K562 (cell line): ENCODE measurements at regions not wholly inside any gene's neighbourhood (a gene's known extent, or its start where the extent isn't known, plus 50 kb on each side); places are given as distances from the start of the nearest gene placed in this dataset.

Experiments
- ATAC-seq: fragments of 200-7000 bp; cut with Tn5 transposase; 3 replicates; pipeline ENCODE4 v1.9.1; 2020; ENCODE audit warnings: moderate library complexity
- BruUV-seq: library from RNA; stranded (reverse); fragments of 400-500 nt; replicated peaks from 2 replicates; lab custom pipeline; 2021; lab: Mats Ljungman, UMichigan
- CTCF ChIA-PET: fragments of 300-600 bp; formaldehyde crosslinking; extraction: SDS; loops from one replicate; lab custom pipeline; 2021; ENCODE audit warnings: low intra/inter-chr PET ratio; lab: Yijun Ruan, JAX
- POLR2A ChIA-PET: fragments of 300-600, 350-650 bp; sonication (Branson Sonifier 250); formaldehyde crosslinking; extraction: SDS; loops from one replicate; lab custom pipeline; 2021; ENCODE audit warnings: antibody characterized with exemption, inconsistent platforms; lab: Yijun Ruan, JAX
- DNase-seq, 4 experiments: peaks; one replicate each; pipeline versions ENCODE4 v3.0.0 to v3.0.0-alpha.2; 2011 to 2018; ENCODE audit warnings: low spot score in 3 of 4, mixed read lengths in 3 of 4; ENCODE audit errors: extremely low read depth in 1 of 4
- FAIRE-seq: peaks from 2 replicates; lab custom pipeline; 2011; peaks lifted over from hg19 to GRCh38; lab: Jason Lieb, UNC
- H2AFZ ChIP-seq: 2 replicates; pipeline ENCODE4 v1.6.0; 2011; ENCODE audit warnings: low read depth, low read length, control low read depth, inconsistent platforms
- H3K27ac ChIP-seq: fragments of 200-600 bp; 3 replicates; pipeline ENCODE4 v1.8.0; 2011; ENCODE audit warnings: low read depth, mild to moderate bottlenecking, control low read depth, inconsistent platforms, low read length, moderate library complexity, mixed read lengths; ENCODE audit errors: extremely low read depth
- H3K27me3 ChIP-seq, 2 experiments: fragments of 300-600 bp in 1 of 2; 2 replicates in 1 of 2; 3 replicates in 1 of 2; pipeline versions ENCODE4 v1.6.0 to v1.8.0; 2011; ENCODE audit warnings: inconsistent platforms in 2 of 2, low read length in 2 of 2, mild to moderate bottlenecking in 1 of 2, mixed read lengths in 1 of 2, moderate library complexity in 1 of 2; ENCODE audit not compliant: control insufficient read depth in 2 of 2, insufficient read depth in 2 of 2
- H3K36me3 ChIP-seq: fragments of 300-600 bp; 3 replicates; pipeline ENCODE4 v1.8.0; 2011; ENCODE audit warnings: mild to moderate bottlenecking, low read length, inconsistent platforms; ENCODE audit not compliant: control insufficient read depth, insufficient read depth
- H3K4me1 ChIP-seq, 2 experiments: fragments of 200-600 bp in 1 of 2; replicated peaks in 1 of 2; 2 replicates in 1 of 2; 3 replicates in 1 of 2; pipeline versions ENCODE4 v1.5.1 to v1.8.0; 2011; ENCODE audit warnings: inconsistent platforms in 2 of 2, low read length in 2 of 2, mild to moderate bottlenecking in 1 of 2, mixed read lengths in 1 of 2, moderate library complexity in 1 of 2; ENCODE audit not compliant: control insufficient read depth in 2 of 2, insufficient read depth in 2 of 2
- H3K4me2 ChIP-seq: 2 replicates; pipeline ENCODE4 v1.6.1; 2011; ENCODE audit warnings: low read length, control low read depth, inconsistent platforms, mixed read lengths; ENCODE audit not compliant: insufficient read depth
- H3K4me3 ChIP-seq: fragments of 200-600 bp; sonication (generic), shearing (Covaris generic); 2 replicates; pipeline ENCODE4 v1.5.1; 2016; ENCODE audit warnings: control low read depth, inconsistent platforms
- H3K79me2 ChIP-seq: fragments of 200-600 bp; 3 replicates; pipeline ENCODE4 v1.8.0; 2011; ENCODE audit warnings: low read length, inconsistent platforms; ENCODE audit not compliant: control insufficient read depth, insufficient read depth
- H3K9ac ChIP-seq, 2 experiments: 2 replicates each; pipeline versions ENCODE4 v1.6.0 to v1.6.1; 2011; ENCODE audit warnings: low read depth in 2 of 2, low read length in 2 of 2, control low read depth in 1 of 2, inconsistent platforms in 1 of 2, mild to moderate bottlenecking in 1 of 2, mixed read lengths in 1 of 2; ENCODE audit not compliant: insufficient read depth in 1 of 2
- H3K9me1 ChIP-seq: one replicate; pipeline ENCODE4 v1.6.0; 2011; ENCODE audit warnings: inconsistent platforms, mild to moderate bottlenecking, low read length, moderate library complexity; ENCODE audit not compliant: control insufficient read depth, insufficient read depth
- H3K9me3 ChIP-seq: replicated peaks from 2 replicates; pipeline ENCODE4 v1.5.1; 2011; ENCODE audit warnings: low read depth, low read length, inconsistent platforms; ENCODE audit not compliant: control insufficient read depth, insufficient read depth
- H4K20me1 ChIP-seq: replicated peaks from 2 replicates; pipeline ENCODE4 v1.6.1; 2011; ENCODE audit warnings: low read length, inconsistent platforms, mixed read lengths; ENCODE audit not compliant: control insufficient read depth, insufficient read depth
- CAMTA2 ChIP-seq: fragments of 250-450 bp; sonication (Bioruptor Pico); conservative IDR thresholded peaks from 2 replicates; pipeline ENCODE4 v1.5.1; 2022
- CBX5 ChIP-seq: IDR thresholded peaks from 2 replicates; pipeline ENCODE4 v1.6.1; 2014; ENCODE audit warnings: low read depth, borderline replicate concordance
- FOXA3 ChIP-seq, 2 experiments: fragments of 450-650 bp in 1 of 2; sonication (generic) in 1 of 2; formaldehyde crosslinking; IDR thresholded peaks in 1 of 2; conservative IDR thresholded peaks in 1 of 2; 2 replicates each; pipeline versions ENCODE4 v1.4.0 to v1.8.0; 2020 to 2022; ENCODE audit warnings: mild to moderate bottlenecking in 2 of 2, missing genetic modification reagents in 1 of 2
- ILF3 ChIP-seq: fragments of 450-650 bp; IDR thresholded peaks from 2 replicates; pipeline ENCODE4 v1.6.1; 2018; ENCODE audit warnings: antibody characterized with exemption, mild to moderate bottlenecking, moderate library complexity, borderline replicate concordance
- KLF6 ChIP-seq: fragments of 250-450 bp; sonication (Bioruptor Pico); IDR thresholded peaks from 2 replicates; pipeline ENCODE4 v1.4.0; 2020; ENCODE audit warnings: mild to moderate bottlenecking, moderate library complexity, borderline replicate concordance
- MAFF ChIP-seq: IDR thresholded peaks from 2 replicates; pipeline ENCODE4 v1.6.1; 2012; ENCODE audit warnings: low read length, improper control_type of control experiment
- NFIC ChIP-seq: fragments of 450-650 bp; IDR thresholded peaks from 2 replicates; pipeline ENCODE4 v1.6.1; 2017; ENCODE audit warnings: mild to moderate bottlenecking, inconsistent platforms
- RBBP5 ChIP-seq: fragments of 200-600 bp; sonication (generic); IDR thresholded peaks from 2 replicates; pipeline ENCODE4 v1.6.1; 2012; ENCODE audit warnings: borderline replicate concordance, mild to moderate bottlenecking, low read length, control low read depth, inconsistent platforms; ENCODE audit not compliant: insufficient read depth, poor library complexity, severe bottlenecking
- ZBED1 ChIP-seq: IDR thresholded peaks from 2 replicates; pipeline ENCODE4 v1.6.1; 2014
- ZNF134 ChIP-seq: fragments of 250-450 bp; sonication (Bioruptor Pico); conservative IDR thresholded peaks from 2 replicates; pipeline ENCODE4 v1.4.0; 2020
- ZNF311 ChIP-seq: fragments of 250-450 bp; sonication (Bioruptor Pico); IDR thresholded peaks from 2 replicates; pipeline ENCODE4 v1.4.0; 2020; ENCODE audit warnings: mild to moderate bottlenecking, moderate library complexity
- in situ Hi-C: fragments of 300-500 bp; cut with MboI; formaldehyde crosslinking; loops from 4 replicates; pipeline ENCODE4 v1.15.0; 2018; ENCODE audit warnings: inconsistent platforms, mixed read lengths
- intact Hi-C: fragments of 100-400 bp; cut with micrococcal nuclease; formaldehyde crosslinking; loops from 2 replicates; pipeline ENCODE4 v1.14.2; 2022
- TF ChIP-seq, protein P1 (sequence below): fragments of 450-650 bp; IDR thresholded peaks from 2 replicates; pipeline ENCODE4 v1.7.1; 2018; ENCODE audit warnings: mild to moderate bottlenecking, low read depth; ENCODE audit not compliant: partially characterized antibody
- TF ChIP-seq, protein P2 (sequence below): fragments of 450-650 bp; IDR thresholded peaks from 2 replicates; pipeline ENCODE4 v1.6.1; 2018; ENCODE audit not compliant: partially characterized antibody

DNA sequence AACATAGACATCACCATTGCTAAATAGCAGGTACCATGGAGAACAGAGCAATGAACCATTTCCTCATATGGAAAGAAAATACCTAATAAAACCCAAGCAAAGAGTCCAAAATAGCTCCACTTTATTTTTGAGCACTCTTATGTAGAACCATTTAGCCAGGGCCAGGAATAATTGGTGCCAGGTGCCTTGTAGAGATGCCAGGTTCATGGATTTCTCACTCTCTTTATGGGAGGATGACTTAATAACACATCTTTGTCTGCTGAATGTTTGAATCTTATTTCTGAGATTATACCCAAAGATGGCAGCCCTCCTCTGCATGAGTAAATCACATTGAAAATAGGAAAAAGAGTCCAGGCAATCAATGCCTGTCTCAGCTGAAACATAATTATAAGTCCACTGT, 212.3 kb upstream of the SFRP2 start:
- in situ Hi-C loops (no loop called here), intact Hi-C loops (no loop called here)
- Histone ChIP-seq H3K4me3 (no peak overlapping the region), H4K20me1 (no peaks in the 10 kb centered on the region), H3K79me2 (no peaks in the 10 kb centered on the region), H3K9ac (no peak overlapping the region), H3K27me3 (peaks cover 0 to 5% of the 10 kb centered on the region in 2 experiments; a peak in 1 of 5 replicates), H3K9me3 (no peaks in the 10 kb centered on the region), H3K4me1 (no peaks in the 10 kb centered on the region), H3K27ac (no peak overlapping the region), H3K4me2 (no peak overlapping the region), H3K36me3 (no peaks in the 10 kb centered on the region), H3K9me1 (no peaks in the 10 kb centered on the region), H2AFZ (no peak overlapping the region)
- TF ChIP-seq FOXA3 (CRISPR knock-in tag; conservative IDR thresholded peaks at IDR 0.05 in 1 of 2, IDR thresholded peaks at IDR 0.05 in 1 of 2): no peak
- TF ChIP-seq ZBED1: no peak
- TF ChIP-seq KLF6 (CRISPR knock-in tag): no peak
- no peak for TF ChIP-seq ZNF311
- TF ChIP-seq CBX5: no peak
- TF ChIP-seq CAMTA2: no peak
- TF ChIP-seq NFIC: no peak
- TF ChIP-seq, protein P1, sequence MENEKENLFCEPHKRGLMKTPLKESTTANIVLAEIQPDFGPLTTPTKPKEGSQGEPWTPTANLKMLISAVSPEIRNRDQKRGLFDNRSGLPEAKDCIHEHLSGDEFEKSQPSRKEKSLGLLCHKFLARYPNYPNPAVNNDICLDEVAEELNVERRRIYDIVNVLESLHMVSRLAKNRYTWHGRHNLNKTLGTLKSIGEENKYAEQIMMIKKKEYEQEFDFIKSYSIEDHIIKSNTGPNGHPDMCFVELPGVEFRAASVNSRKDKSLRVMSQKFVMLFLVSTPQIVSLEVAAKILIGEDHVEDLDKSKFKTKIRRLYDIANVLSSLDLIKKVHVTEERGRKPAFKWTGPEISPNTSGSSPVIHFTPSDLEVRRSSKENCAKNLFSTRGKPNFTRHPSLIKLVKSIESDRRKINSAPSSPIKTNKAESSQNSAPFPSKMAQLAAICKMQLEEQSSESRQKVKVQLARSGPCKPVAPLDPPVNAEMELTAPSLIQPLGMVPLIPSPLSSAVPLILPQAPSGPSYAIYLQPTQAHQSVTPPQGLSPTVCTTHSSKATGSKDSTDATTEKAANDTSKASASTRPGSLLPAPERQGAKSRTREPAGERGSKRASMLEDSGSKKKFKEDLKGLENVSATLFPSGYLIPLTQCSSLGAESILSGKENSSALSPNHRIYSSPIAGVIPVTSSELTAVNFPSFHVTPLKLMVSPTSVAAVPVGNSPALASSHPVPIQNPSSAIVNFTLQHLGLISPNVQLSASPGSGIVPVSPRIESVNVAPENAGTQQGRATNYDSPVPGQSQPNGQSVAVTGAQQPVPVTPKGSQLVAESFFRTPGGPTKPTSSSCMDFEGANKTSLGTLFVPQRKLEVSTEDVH: no peak
- no peak for TF ChIP-seq RBBP5
- no peak for TF ChIP-seq ZNF134
- no peak for TF ChIP-seq MAFF
- no peak for TF ChIP-seq ILF3
- TF ChIP-seq, protein P2, sequence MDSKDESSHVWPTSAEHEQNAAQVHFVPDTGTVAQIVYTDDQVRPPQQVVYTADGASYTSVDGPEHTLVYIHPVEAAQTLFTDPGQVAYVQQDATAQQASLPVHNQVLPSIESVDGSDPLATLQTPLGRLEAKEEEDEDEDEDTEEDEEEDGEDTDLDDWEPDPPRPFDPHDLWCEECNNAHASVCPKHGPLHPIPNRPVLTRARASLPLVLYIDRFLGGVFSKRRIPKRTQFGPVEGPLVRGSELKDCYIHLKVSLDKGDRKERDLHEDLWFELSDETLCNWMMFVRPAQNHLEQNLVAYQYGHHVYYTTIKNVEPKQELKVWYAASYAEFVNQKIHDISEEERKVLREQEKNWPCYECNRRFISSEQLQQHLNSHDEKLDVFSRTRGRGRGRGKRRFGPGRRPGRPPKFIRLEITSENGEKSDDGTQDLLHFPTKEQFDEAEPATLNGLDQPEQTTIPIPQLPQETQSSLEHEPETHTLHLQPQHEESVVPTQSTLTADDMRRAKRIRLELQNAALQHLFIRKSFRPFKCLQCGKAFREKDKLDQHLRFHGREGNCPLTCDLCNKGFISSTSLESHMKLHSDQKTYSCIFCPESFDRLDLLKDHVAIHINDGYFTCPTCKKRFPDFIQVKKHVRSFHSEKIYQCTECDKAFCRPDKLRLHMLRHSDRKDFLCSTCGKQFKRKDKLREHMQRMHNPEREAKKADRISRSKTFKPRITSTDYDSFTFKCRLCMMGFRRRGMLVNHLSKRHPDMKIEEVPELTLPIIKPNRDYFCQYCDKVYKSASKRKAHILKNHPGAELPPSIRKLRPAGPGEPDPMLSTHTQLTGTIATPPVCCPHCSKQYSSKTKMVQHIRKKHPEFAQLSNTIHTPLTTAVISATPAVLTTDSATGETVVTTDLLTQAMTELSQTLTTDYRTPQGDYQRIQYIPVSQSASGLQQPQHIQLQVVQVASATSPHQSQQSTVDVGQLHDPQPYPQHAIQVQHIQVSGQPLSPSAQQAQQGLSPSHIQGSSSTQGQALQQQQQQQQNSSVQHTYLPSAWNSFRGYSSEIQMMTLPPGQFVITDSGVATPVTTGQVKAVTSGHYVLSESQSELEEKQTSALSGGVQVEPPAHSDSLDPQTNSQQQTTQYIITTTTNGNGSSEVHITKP: no peak
- DNase-seq (no peak), FAIRE-seq (no peak), ATAC-seq (no peak)
- BruUV-seq: no TSS peak
- ChIA-PET CTCF (no interaction called here), POLR2A (no interaction called here)
